Medulla oblongata (tissue), 1 donor: ENCODE measurements at regions not wholly inside any gene's neighbourhood (a gene's known extent, or its start where the extent isn't known, plus 50 kb on each side); places are given as distances from the start of the nearest gene placed in this dataset.

Source experiments
- DNase-seq: peaks from one replicate; pipeline ENCODE4 v3.0.0-alpha.2; 2015; ENCODE audit errors: extremely low spot score

- DNase-seq = peak; percentile 44
Observed at GRCh38 chr11:11789735-11790369, 51.9 kb upstream of the USP47 start.

GRCh38 chr11:11788063-11788710 lies 53.6 kb upstream of the USP47 start:
- DNase-seq = no peak

GRCh38 chr11:11787305-11788062 lies 54.3 kb upstream of the USP47 start:
- peak; percentile 89 for DNase-seq

GRCh38 chr11:11786771-11787170 lies 55.0 kb upstream of the USP47 start:
- DNase-seq = peak; percentile 32

GRCh38 chr11:11786234-11786633 lies 55.5 kb upstream of the USP47 start:
- no peak for DNase-seq

- DNase-seq = no peak
Observed at GRCh38 chr11:11782532-11783110, 59.2 kb upstream of the USP47 start.

- DNase-seq = no peak
Observed at GRCh38 chr11:11780858-11781257, 60.9 kb upstream of the USP47 start.

GRCh38 chr11:11779975-11780374 lies 61.8 kb upstream of the USP47 start:
- DNase-seq = no peak

GRCh38 chr11:11777897-11778296 lies 63.9 kb upstream of the USP47 start:
- no peak for DNase-seq

- DNase-seq = no peak
Observed at GRCh38 chr11:11776714-11777113, 65.1 kb upstream of the USP47 start.

GRCh38 chr11:11774928-11775327 lies 66.8 kb upstream of the USP47 start:
- no peak for DNase-seq

- no peak for DNase-seq
Observed at GRCh38 chr11:11772865-11773515, 68.8 kb upstream of the USP47 start.

- no peak for DNase-seq
Observed at GRCh38 chr11:11770921-11771486, 70.8 kb upstream of the USP47 start.

- DNase-seq = peak; percentile 46
Observed at GRCh38 chr11:11770296-11770695, 71.5 kb upstream of the USP47 start.

GRCh38 chr11:11769782-11770181 lies 72.0 kb upstream of the USP47 start:
- no peak for DNase-seq

GRCh38 chr11:11769362-11769761 lies 72.4 kb upstream of the USP47 start:
- peak; percentile 33 for DNase-seq

- DNase-seq = no peak
Observed at GRCh38 chr11:11764423-11764803, 77.4 kb upstream of the USP47 start.

- DNase-seq = no peak
Observed at GRCh38 chr11:11763796-11764422, 77.9 kb upstream of the USP47 start.

- no peak for DNase-seq
Observed at GRCh38 chr11:11760838-11761237, 80.9 kb upstream of the USP47 start.

GRCh38 chr11:11758603-11759196 lies 83.1 kb upstream of the USP47 start:
- no peak for DNase-seq

- DNase-seq = no peak
Observed at GRCh38 chr11:11757909-11758308, 83.9 kb upstream of the USP47 start.
